GM12892 (cell line): ENCODE measurements at regions not wholly inside any gene's neighbourhood (a gene's known extent, or its start where the extent isn't known, plus 50 kb on each side); places are given as distances from the start of the nearest gene placed in this dataset.

Source experiments
- POLR2A ChIP-seq: IDR thresholded peaks from 2 replicates; pipeline ENCODE4 v1.6.1; 2011; ENCODE audit warnings: low read depth, low read length, control low read depth
- POLR2AphosphoS5 ChIP-seq: IDR thresholded peaks from 2 replicates; pipeline ENCODE4 v1.6.1; 2011; ENCODE audit warnings: low read depth, low read length, control low read depth
- TAF1 ChIP-seq: IDR thresholded peaks from 2 replicates; pipeline ENCODE4 v1.6.1; 2011; ENCODE audit warnings: low read depth, mild to moderate bottlenecking, control low read depth, low read length, borderline replicate concordance

- TF ChIP-seq POLR2A (no peak), POLR2AphosphoS5 (no peak), TAF1 (no peak)
These were observed 471.0 kb downstream of the COG6 start for GRCh38 chr13:40126306-40127085.
